MCF 10A (cell line): ENCODE measurements at regions not wholly inside any gene's neighbourhood (a gene's known extent, or its start where the extent isn't known, plus 50 kb on each side); places are given as distances from the start of the nearest gene placed in this dataset.

ENCODE experiments used
- BruUV-seq: library from RNA; stranded (reverse); fragments of 400-500 nt; replicated peaks from 2 replicates; lab custom pipeline; 2021; lab: Mats Ljungman, UMichigan
- CTCF ChIA-PET: fragments of 300-600 bp; sonication (Branson Sonifier 250); formaldehyde crosslinking; extraction: SDS; loops from one replicate; lab custom pipeline; 2021; ENCODE audit warnings: antibody characterized with exemption, inconsistent platforms; lab: Yijun Ruan, JAX
- POLR2A ChIA-PET: fragments of 300-600, 350-650 bp; sonication (Branson Sonifier 250); formaldehyde crosslinking; extraction: SDS; loops from one replicate; lab custom pipeline; 2020; ENCODE audit warnings: antibody characterized with exemption, inconsistent platforms; lab: Yijun Ruan, JAX
- DNase-seq: peaks from one replicate; pipeline ENCODE4 v3.0.0-alpha.2; 2018; ENCODE audit not compliant: unreplicated experiment
- H3K27ac Mint-ChIP-seq: one replicate; pipeline ENCODE4 v1.8.0; 2022; ENCODE audit warnings: mild to moderate bottlenecking, low read depth, mixed read lengths; ENCODE audit not compliant: unreplicated experiment
- H3K27me3 Mint-ChIP-seq: one replicate; pipeline ENCODE4 v1.8.0; 2022; ENCODE audit warnings: mixed read lengths; ENCODE audit not compliant: insufficient read depth, unreplicated experiment
- H3K36me3 Mint-ChIP-seq: one replicate; pipeline ENCODE4 v1.8.0; 2022; ENCODE audit warnings: mild to moderate bottlenecking, moderate library complexity, mixed read lengths; ENCODE audit not compliant: insufficient read depth, unreplicated experiment
- H3K4me1 Mint-ChIP-seq: one replicate; pipeline ENCODE4 v1.8.0; 2022; ENCODE audit warnings: mixed read lengths; ENCODE audit not compliant: insufficient read depth, unreplicated experiment
- H3K4me3 Mint-ChIP-seq: one replicate; pipeline ENCODE4 v1.8.0; 2022; ENCODE audit warnings: mild to moderate bottlenecking, moderate library complexity, mixed read lengths; ENCODE audit not compliant: unreplicated experiment
- H3K9me3 Mint-ChIP-seq: one replicate; pipeline ENCODE4 v1.8.0; 2022; ENCODE audit warnings: mixed read lengths; ENCODE audit not compliant: unreplicated experiment
- CTCF ChIP-seq: fragments of 200-600 bp; IDR thresholded peaks from one replicate; pipeline ENCODE4 v1.8.0; 2022; ENCODE audit warnings: antibody characterized with exemption, mild to moderate bottlenecking; ENCODE audit not compliant: unreplicated experiment
- intact Hi-C: fragments of 100-400 bp; cut with micrococcal nuclease; formaldehyde crosslinking; loops from 2 replicates; pipeline ENCODE4 v1.14.1; 2022

GRCh38 chr11:10982704-10983510 is 125.1 kb upstream of the ZBED5 start:
- intact Hi-C loops: no loop called here
- Mint-ChIP-seq H3K4me3 (no peak overlapping the region), H3K36me3 (no peaks in the 10 kb centered on the region), H3K27me3 (no peaks in the 10 kb centered on the region), H3K4me1 (peaks cover 8% of the 10 kb centered on the region), H3K27ac (no peak overlapping the region), H3K9me3 (peaks cover 7% of the 10 kb centered on the region)
- peak; percentile 38 for DNase-seq
- ChIA-PET CTCF (interaction anchor here (0.6 to 1.5 kb wide), 3 partner anchors 8 to 48 kb away, joined by 3 to 4 read pairs (median 3); no protein-coding TSS in a partner anchor), POLR2A (interaction anchor here (0.7 kb wide), 1 partner anchor 49 kb away, joined by 4 read pairs; no protein-coding TSS in a partner anchor)
- no TSS peak for BruUV-seq
- no peak for TF ChIP-seq CTCF

- TF ChIP-seq CTCF: no peak
- H3K27me3 Mint-ChIP-seq: no peaks in the 10 kb centered on the region
- ChIA-PET CTCF (interaction anchor here (0.6 to 1.0 kb wide), 2 partner anchors 42 to 1023 kb away, joined by 3 to 6 read pairs; no protein-coding TSS in a partner anchor), POLR2A (interaction anchor here (0.9 to 3.3 kb wide), 2 partner anchors 11 to 13 kb away, joined by 5 to 9 read pairs; no protein-coding TSS in a partner anchor)
- no peak overlapping the region for H3K4me3 Mint-ChIP-seq
- H3K9me3 Mint-ChIP-seq: peaks cover 14% of the 10 kb centered on the region
- intact Hi-C loops: no loop called here
- peaks cover 8% of the 10 kb centered on the region for H3K4me1 Mint-ChIP-seq
- DNase-seq: no peak
- H3K36me3 Mint-ChIP-seq: no peaks in the 10 kb centered on the region
- no TSS peak for BruUV-seq
- H3K27ac Mint-ChIP-seq: no peak overlapping the region
Observed at GRCh38 chr11:10979529-10979928, 121.7 kb upstream of the ZBED5 start.

GRCh38 chr11:10978198-10978597 is 120.3 kb upstream of the ZBED5 start:
- H3K27me3 Mint-ChIP-seq: no peaks in the 10 kb centered on the region
- peaks cover 8% of the 10 kb centered on the region for H3K4me1 Mint-ChIP-seq
- H3K9me3 Mint-ChIP-seq: peaks cover 15% of the 10 kb centered on the region
- no peak for DNase-seq
- H3K4me3 Mint-ChIP-seq: no peak overlapping the region
- no TSS peak for BruUV-seq
- POLR2A ChIA-PET: interaction anchor here (1.0 to 3.3 kb wide), 2 partner anchors 12 to 15 kb away, joined by 3 to 9 read pairs; no protein-coding TSS in a partner anchor
- intact Hi-C loops: no loop called here
- CTCF ChIA-PET: no interaction called here
- no peaks in the 10 kb centered on the region for H3K36me3 Mint-ChIP-seq
- no peak for TF ChIP-seq CTCF
- no peak overlapping the region for H3K27ac Mint-ChIP-seq

GRCh38 chr11:10975287-10975721 is 117.5 kb upstream of the ZBED5 start:
- CTCF ChIA-PET: interaction anchor here (0.8 kb wide), 1 partner anchor 23 kb away, joined by 3 read pairs; no protein-coding TSS in a partner anchor

More at GRCh38 chr11:10975287-10975721, 117.5 kb upstream of the ZBED5 start:
- POLR2A ChIA-PET: no interaction called here
- no peak for DNase-seq
- H3K4me3 Mint-ChIP-seq: no peak overlapping the region
- intact Hi-C loops: no loop called here
- no peaks in the 10 kb centered on the region for H3K36me3 Mint-ChIP-seq
- H3K27ac Mint-ChIP-seq: no peak overlapping the region
- H3K27me3 Mint-ChIP-seq: no peaks in the 10 kb centered on the region
- no peak for TF ChIP-seq CTCF
- BruUV-seq: no TSS peak
- no peaks in the 10 kb centered on the region for H3K4me1 Mint-ChIP-seq
- H3K9me3 Mint-ChIP-seq: peaks cover 15% of the 10 kb centered on the region
